HL-60 (cell line): ENCODE measurements at regions not wholly inside any gene's neighbourhood (a gene's known extent, or its start where the extent isn't known, plus 50 kb on each side); places are given as distances from the start of the nearest gene placed in this dataset.

Experiments used
- POLR2AphosphoS5 ChIP-seq: IDR thresholded peaks from 2 replicates; pipeline ENCODE4 v1.6.1; 2012; ENCODE audit warnings: low read depth
- TF ChIP-seq, protein P1 (sequence below): IDR thresholded peaks from one replicate; pipeline ENCODE4 v1.5.1; 2011; ENCODE audit warnings: low read length, control low read depth, inconsistent platforms; ENCODE audit not compliant: insufficient read depth
- TF ChIP-seq, protein P2 (sequence below): IDR thresholded peaks from 2 replicates; pipeline ENCODE4 v1.6.1; 2012; ENCODE audit warnings: low read depth; ENCODE audit not compliant: insufficient replicate concordance

DNA sequence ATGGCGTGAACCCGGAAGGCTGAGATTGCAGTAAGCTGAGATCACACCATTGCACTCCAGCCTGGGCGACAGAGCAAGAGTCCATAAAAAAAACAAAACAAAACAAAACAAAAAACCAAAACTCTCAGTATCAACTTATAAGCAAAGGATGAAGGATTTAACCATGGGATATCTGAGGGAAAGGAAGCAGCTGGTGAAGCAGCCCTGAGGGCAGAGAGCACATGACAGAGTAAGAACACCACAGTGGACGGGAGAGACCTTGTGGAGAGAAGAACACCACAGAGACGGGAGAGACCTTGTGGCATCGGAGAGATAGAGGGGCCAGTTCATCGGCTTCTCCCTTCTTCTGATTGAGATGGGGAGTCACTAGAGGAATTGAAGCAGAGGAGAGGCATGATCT is 697.2 kb downstream of the HDGFL1 start:
- TF ChIP-seq, protein P1, sequence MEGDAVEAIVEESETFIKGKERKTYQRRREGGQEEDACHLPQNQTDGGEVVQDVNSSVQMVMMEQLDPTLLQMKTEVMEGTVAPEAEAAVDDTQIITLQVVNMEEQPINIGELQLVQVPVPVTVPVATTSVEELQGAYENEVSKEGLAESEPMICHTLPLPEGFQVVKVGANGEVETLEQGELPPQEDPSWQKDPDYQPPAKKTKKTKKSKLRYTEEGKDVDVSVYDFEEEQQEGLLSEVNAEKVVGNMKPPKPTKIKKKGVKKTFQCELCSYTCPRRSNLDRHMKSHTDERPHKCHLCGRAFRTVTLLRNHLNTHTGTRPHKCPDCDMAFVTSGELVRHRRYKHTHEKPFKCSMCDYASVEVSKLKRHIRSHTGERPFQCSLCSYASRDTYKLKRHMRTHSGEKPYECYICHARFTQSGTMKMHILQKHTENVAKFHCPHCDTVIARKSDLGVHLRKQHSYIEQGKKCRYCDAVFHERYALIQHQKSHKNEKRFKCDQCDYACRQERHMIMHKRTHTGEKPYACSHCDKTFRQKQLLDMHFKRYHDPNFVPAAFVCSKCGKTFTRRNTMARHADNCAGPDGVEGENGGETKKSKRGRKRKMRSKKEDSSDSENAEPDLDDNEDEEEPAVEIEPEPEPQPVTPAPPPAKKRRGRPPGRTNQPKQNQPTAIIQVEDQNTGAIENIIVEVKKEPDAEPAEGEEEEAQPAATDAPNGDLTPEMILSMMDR: no peak
- TF ChIP-seq POLR2AphosphoS5: no peak
- TF ChIP-seq, protein P2, sequence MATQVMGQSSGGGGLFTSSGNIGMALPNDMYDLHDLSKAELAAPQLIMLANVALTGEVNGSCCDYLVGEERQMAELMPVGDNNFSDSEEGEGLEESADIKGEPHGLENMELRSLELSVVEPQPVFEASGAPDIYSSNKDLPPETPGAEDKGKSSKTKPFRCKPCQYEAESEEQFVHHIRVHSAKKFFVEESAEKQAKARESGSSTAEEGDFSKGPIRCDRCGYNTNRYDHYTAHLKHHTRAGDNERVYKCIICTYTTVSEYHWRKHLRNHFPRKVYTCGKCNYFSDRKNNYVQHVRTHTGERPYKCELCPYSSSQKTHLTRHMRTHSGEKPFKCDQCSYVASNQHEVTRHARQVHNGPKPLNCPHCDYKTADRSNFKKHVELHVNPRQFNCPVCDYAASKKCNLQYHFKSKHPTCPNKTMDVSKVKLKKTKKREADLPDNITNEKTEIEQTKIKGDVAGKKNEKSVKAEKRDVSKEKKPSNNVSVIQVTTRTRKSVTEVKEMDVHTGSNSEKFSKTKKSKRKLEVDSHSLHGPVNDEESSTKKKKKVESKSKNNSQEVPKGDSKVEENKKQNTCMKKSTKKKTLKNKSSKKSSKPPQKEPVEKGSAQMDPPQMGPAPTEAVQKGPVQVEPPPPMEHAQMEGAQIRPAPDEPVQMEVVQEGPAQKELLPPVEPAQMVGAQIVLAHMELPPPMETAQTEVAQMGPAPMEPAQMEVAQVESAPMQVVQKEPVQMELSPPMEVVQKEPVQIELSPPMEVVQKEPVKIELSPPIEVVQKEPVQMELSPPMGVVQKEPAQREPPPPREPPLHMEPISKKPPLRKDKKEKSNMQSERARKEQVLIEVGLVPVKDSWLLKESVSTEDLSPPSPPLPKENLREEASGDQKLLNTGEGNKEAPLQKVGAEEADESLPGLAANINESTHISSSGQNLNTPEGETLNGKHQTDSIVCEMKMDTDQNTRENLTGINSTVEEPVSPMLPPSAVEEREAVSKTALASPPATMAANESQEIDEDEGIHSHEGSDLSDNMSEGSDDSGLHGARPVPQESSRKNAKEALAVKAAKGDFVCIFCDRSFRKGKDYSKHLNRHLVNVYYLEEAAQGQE: no peak
